ENCODE measurements at regions not wholly inside any gene's neighbourhood (a gene's known extent, or its start where the extent isn't known, plus 50 kb on each side); places are given as distances from the start of the nearest gene placed in this dataset.

DNA sequence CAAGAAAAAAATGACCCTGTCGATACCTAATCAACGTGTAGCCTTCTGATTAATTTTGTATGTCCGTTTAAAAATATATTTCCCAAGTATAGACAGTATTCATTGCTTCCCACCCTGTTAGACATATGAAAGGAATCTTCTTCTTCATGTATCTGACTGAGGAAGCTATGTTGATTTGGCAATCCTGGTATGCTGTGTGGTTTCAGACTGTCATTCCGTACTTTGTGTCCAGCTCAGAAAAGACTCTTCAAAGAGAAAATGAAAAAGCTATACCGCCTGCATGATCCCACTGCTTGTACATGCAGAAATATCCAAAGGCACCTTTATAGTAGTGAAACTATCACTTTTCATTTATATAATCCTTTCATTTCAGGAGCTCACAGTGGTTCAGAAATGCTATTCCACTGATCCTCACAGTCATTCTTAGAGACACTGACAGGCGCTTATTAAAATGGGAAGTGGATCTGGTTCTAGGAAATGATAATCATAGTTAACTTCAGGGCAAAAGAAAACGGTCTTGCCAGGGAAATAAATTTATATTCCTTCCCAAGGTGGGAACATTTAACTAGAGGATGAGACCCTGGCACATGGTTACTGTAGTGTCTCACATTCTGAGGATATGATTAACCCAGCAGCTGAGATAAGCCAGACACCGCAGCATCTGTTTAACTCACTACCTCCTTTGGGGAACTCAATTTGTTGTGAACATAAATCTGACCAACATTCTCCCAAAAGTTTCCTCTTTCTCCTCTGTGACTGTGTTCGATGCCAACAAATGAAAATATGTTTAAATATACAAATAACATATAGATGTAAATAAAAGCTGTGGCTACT, 599.2 kb upstream of the LUZP2 start:
- H2AFZ ChIP-seq, result no peak overlapping the region
- POLR2A ChIA-PET (ENCODE audit: unreplicated experiment), result no interaction called here
- intact Hi-C loops (cut with micrococcal nuclease; ENCODE audit: unreplicated experiment), result no loop called here
- no TSS peak for BruUV-seq (replicated peaks)
- DNase-seq, result no peak
- H3K4me1 ChIP-seq (replicated peaks; ENCODE audit: insufficient read depth), result no peaks in the 10 kb centered on the region
- H3K9me2 ChIP-seq (ENCODE audit: insufficient read depth), result no peaks in the 10 kb centered on the region
- no peak overlapping the region for H3K4me2 ChIP-seq
- CTCF ChIA-PET, result no interaction called here
- no peaks in the 10 kb centered on the region for H3K36me3 ChIP-seq (ENCODE audit: low read depth)
- no peaks in the 10 kb centered on the region for H3K9me3 ChIP-seq (ENCODE audit: insufficient read depth, low read depth)
- H3K79me2 ChIP-seq (ENCODE audit: low read depth), result no peaks in the 10 kb centered on the region
- H3K27me3 ChIP-seq (ENCODE audit: insufficient read depth, low read depth), result no peaks in the 10 kb centered on the region
- TF ChIP-seq EZH2 (IDR thresholded peaks at IDR 0.05; ENCODE audit: low read depth), result no peak
- TF ChIP-seq, protein P1, sequence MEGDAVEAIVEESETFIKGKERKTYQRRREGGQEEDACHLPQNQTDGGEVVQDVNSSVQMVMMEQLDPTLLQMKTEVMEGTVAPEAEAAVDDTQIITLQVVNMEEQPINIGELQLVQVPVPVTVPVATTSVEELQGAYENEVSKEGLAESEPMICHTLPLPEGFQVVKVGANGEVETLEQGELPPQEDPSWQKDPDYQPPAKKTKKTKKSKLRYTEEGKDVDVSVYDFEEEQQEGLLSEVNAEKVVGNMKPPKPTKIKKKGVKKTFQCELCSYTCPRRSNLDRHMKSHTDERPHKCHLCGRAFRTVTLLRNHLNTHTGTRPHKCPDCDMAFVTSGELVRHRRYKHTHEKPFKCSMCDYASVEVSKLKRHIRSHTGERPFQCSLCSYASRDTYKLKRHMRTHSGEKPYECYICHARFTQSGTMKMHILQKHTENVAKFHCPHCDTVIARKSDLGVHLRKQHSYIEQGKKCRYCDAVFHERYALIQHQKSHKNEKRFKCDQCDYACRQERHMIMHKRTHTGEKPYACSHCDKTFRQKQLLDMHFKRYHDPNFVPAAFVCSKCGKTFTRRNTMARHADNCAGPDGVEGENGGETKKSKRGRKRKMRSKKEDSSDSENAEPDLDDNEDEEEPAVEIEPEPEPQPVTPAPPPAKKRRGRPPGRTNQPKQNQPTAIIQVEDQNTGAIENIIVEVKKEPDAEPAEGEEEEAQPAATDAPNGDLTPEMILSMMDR (conservative IDR thresholded peaks at IDR 0.05), result no peak
- no peaks in the 10 kb centered on the region for H4K20me1 ChIP-seq (ENCODE audit: insufficient read depth)
- no peak overlapping the region for H3K4me3 ChIP-seq
- H3K27ac ChIP-seq, result no peak overlapping the region
- H3F3A ChIP-seq (ENCODE audit: insufficient read depth, low read depth), result no peaks in the 10 kb centered on the region

DNA sequence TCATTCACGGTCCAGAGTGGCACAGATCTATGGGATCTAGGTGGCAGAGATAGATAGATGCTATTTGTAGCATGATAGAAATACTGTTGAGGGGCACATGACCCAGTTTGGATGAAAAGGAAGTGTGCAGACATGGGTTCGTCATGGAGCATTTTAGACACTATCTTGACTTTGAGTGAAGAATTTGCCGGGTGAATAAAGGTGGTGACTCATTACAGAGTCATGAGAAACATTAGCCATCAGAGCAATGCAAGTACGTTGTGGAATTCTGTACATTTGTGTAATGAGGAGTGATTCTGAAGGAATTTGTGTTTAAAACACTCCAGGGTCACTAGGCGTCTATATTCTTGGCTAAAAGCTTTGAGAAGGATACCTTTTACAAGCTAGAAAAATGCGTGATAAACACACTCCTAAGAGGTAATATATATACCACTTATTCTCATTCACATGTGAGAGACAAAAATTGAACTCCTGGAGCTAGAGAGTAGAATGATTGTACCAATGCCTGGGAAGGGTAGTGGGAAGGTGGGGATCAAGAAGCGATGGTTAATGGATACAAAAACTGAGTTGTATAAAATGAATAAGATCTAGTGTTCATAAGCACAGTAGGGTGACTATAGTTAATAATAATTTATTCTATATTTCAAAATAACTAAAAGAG, 593.7 kb upstream of the LUZP2 start:
- Histone ChIP-seq H2AFZ (no peak overlapping the region), H3K4me1 (replicated peaks; ENCODE audit: insufficient read depth) (0 out of 2 replicates have a peak, but pooled peaks cover 6% of the 10 kb centered on the region), H3F3A (ENCODE audit: insufficient read depth, low read depth) (no peaks in the 10 kb centered on the region), H3K36me3 (ENCODE audit: low read depth) (no peaks in the 10 kb centered on the region), H3K9me3 (ENCODE audit: insufficient read depth, low read depth) (no peaks in the 10 kb centered on the region; the same call in 1 of the 2 replicates), H3K9me2 (ENCODE audit: insufficient read depth) (no peaks in the 10 kb centered on the region), H3K79me2 (ENCODE audit: low read depth) (no peaks in the 10 kb centered on the region), H3K4me3 (no peak overlapping the region), H4K20me1 (ENCODE audit: insufficient read depth) (no peaks in the 10 kb centered on the region), H3K27me3 (ENCODE audit: insufficient read depth, low read depth) (no peaks in the 10 kb centered on the region), H3K4me2 (0 out of 2 replicates have a peak overlapping the region, but pooled peaks have one; percentile 19), H3K27ac (no peak overlapping the region)
- intact Hi-C loops (cut with micrococcal nuclease; ENCODE audit: unreplicated experiment), result no loop called here
- POLR2A ChIA-PET (ENCODE audit: unreplicated experiment), result no interaction called here
- no TSS peak for BruUV-seq (replicated peaks)
- peak; percentile 22 to 37 for DNase-seq
- CTCF ChIA-PET, result no interaction called here
- TF ChIP-seq, protein P1 (conservative IDR thresholded peaks at IDR 0.05), result no peak
- TF ChIP-seq EZH2 (IDR thresholded peaks at IDR 0.05; ENCODE audit: low read depth), result no peak

DNA sequence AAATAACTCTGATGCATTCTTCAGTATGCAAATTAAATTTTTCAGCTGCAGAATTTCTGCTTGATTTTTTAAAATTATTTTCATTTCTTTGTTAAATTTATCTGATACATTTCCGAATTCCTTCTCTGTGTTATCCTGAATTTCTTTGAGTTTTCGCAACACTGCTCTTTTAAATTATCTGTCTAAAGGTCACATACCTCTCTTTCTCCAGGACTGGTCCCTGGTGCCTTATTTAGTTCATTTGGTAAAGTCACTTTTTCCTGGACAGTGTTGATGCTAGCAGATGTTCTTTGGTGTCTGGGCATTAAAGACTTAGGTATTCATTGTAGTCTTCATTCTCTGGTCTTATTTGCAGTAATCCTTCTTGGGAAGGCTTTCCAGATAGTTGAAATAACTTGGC, 577.4 kb upstream of the LUZP2 start:
- TF ChIP-seq EZH2 (IDR thresholded peaks at IDR 0.05; ENCODE audit: low read depth), result no peak
- TF ChIP-seq, protein P1 (conservative IDR thresholded peaks at IDR 0.05), result no peak
- intact Hi-C loops (cut with micrococcal nuclease; ENCODE audit: unreplicated experiment), result no loop called here
- ChIA-PET POLR2A (ENCODE audit: unreplicated experiment) (no interaction called here), CTCF (no interaction called here)
- DNase-seq, result no peak
- no peaks in the 10 kb centered on the region; the same call in 1 of the 2 replicates for H3K9me3 ChIP-seq (ENCODE audit: insufficient read depth, low read depth)
- H3K27ac ChIP-seq, result no peak overlapping the region
- H3K79me2 ChIP-seq (ENCODE audit: low read depth), result no peaks in the 10 kb centered on the region
- H3K4me1 ChIP-seq (replicated peaks; ENCODE audit: insufficient read depth), result no peaks in the 10 kb centered on the region
- H3F3A ChIP-seq (ENCODE audit: insufficient read depth, low read depth), result no peaks in the 10 kb centered on the region
- H3K4me2 ChIP-seq, result no peak overlapping the region
- no peaks in the 10 kb centered on the region for H3K9me2 ChIP-seq (ENCODE audit: insufficient read depth)
- BruUV-seq (replicated peaks), result no TSS peak
- no peak overlapping the region for H3K4me3 ChIP-seq
- H4K20me1 ChIP-seq (ENCODE audit: insufficient read depth), result no peaks in the 10 kb centered on the region
- H2AFZ ChIP-seq, result no peak overlapping the region
- H3K27me3 ChIP-seq (ENCODE audit: insufficient read depth, low read depth), result no peaks in the 10 kb centered on the region
- no peaks in the 10 kb centered on the region for H3K36me3 ChIP-seq (ENCODE audit: low read depth)

Data from PC-9 (cell line).